Peyer's patch (tissue), 4 donors: ENCODE measurements at regions not wholly inside any gene's neighbourhood (a gene's known extent, or its start where the extent isn't known, plus 50 kb on each side); places are given as distances from the start of the nearest gene placed in this dataset.

Experiments used
- POLR2A ChIP-seq, 2 donors: fragments of 450-650 bp; IDR thresholded peaks; one replicate each; pipeline ENCODE4 v1.5.1; 2017; ENCODE audit warnings: antibody characterized with exemption in 2 of 2, mild to moderate bottlenecking in 2 of 2, moderate library complexity in 2 of 2
- TF ChIP-seq, protein P1 (sequence below), 6 experiments: fragments of 450-650 bp in 4 of 6; fragments of 200-600 bp in 2 of 6; sonication (generic) in 1 of 6; IDR thresholded peaks; one replicate each; pipeline ENCODE4 v1.5.1; 2017 to 2019; ENCODE audit warnings: antibody characterized with exemption in 6 of 6, mild to moderate bottlenecking in 3 of 6, moderate library complexity in 1 of 6

DNA sequence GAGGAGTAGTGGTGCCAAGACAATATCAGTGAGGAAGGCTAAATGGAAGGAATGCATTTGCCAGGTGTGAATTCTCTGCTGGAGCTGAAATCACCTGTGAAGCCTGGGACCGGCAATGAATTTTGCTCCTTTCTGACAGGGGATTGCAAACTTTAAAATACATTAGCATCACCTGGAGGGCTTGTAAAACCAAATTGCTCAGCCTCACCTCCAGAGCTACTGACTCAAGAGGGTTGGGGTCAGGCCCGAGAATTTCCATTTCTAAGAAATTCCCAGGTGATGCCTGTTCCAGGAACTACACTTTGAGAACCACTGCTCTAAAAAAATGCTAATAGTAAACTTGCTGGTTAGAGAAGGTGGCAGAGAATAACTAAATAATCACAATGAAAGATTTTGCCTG, 445.6 kb upstream of the RBMS3 start:
- TF ChIP-seq, protein P1, sequence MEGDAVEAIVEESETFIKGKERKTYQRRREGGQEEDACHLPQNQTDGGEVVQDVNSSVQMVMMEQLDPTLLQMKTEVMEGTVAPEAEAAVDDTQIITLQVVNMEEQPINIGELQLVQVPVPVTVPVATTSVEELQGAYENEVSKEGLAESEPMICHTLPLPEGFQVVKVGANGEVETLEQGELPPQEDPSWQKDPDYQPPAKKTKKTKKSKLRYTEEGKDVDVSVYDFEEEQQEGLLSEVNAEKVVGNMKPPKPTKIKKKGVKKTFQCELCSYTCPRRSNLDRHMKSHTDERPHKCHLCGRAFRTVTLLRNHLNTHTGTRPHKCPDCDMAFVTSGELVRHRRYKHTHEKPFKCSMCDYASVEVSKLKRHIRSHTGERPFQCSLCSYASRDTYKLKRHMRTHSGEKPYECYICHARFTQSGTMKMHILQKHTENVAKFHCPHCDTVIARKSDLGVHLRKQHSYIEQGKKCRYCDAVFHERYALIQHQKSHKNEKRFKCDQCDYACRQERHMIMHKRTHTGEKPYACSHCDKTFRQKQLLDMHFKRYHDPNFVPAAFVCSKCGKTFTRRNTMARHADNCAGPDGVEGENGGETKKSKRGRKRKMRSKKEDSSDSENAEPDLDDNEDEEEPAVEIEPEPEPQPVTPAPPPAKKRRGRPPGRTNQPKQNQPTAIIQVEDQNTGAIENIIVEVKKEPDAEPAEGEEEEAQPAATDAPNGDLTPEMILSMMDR (IDR thresholded peaks at IDR 0.05) = no peak
- TF ChIP-seq POLR2A (IDR thresholded peaks at IDR 0.05) = no peak
